Vagina (tissue), 2 donors: ENCODE measurements at regions not wholly inside any gene's neighbourhood (a gene's known extent, or its start where the extent isn't known, plus 50 kb on each side); places are given as distances from the start of the nearest gene placed in this dataset.
A peak's percentile ranks its signal among the peaks of the same experiment; 100 is the strongest.

Experiments used
- DNase-seq, 2 donors: peaks; one replicate each; pipeline ENCODE4 v3.0.0-alpha.2; 2017; ENCODE audit errors: extremely low spot score in 2 of 2
- H3K27ac ChIP-seq: fragments of 200-600 bp; sonication (generic); one replicate; pipeline ENCODE4 v1.5.1; 2019
- H3K27me3 ChIP-seq: fragments of 200-600 bp; sonication (generic); one replicate; pipeline ENCODE4 v1.5.1; 2019
- H3K36me3 ChIP-seq, 2 donors: fragments of 200-600 bp; sonication (generic); one replicate each; pipeline ENCODE4 v1.5.1; 2017 to 2019
- H3K4me1 ChIP-seq: fragments of 200-600 bp; sonication (generic); one replicate; pipeline ENCODE4 v1.5.1; 2019
- H3K4me3 ChIP-seq, 2 donors: fragments of 200-600 bp; sonication (generic); 1 replicate in 1 of 2; 2 replicates in 1 of 2; pipeline ENCODE4 v1.5.1; 2016 to 2019
- H3K9me3 ChIP-seq: fragments of 200-600 bp; sonication (generic); one replicate; pipeline ENCODE4 v1.5.1; 2019
- CTCF ChIP-seq, 3 experiments: fragments of 450-650 bp in 2 of 3; fragments of 200-600 bp in 1 of 3; sonication (generic) in 1 of 3; IDR thresholded peaks; one replicate each; pipeline ENCODE4 v1.5.1; 2017 to 2019; ENCODE audit warnings: antibody characterized with exemption in 3 of 3, mild to moderate bottlenecking in 2 of 3, moderate library complexity in 2 of 3
- POLR2A ChIP-seq, 2 donors: fragments of 450-650 bp; IDR thresholded peaks; one replicate each; pipeline ENCODE4 v1.6.1; 2017; ENCODE audit warnings: antibody characterized with exemption in 2 of 2, mild to moderate bottlenecking in 2 of 2, moderate library complexity in 2 of 2
- POLR2AphosphoS5 ChIP-seq, 2 donors: sonication (generic); formaldehyde crosslinking; IDR thresholded peaks; one replicate each; pipeline ENCODE4 v1.9.0; 2017; ENCODE audit warnings: antibody characterized with exemption in 2 of 2, mild to moderate bottlenecking in 2 of 2, low read depth in 1 of 2; ENCODE audit not compliant: insufficient read depth in 1 of 2
- intact Hi-C: fragments of 100-400 bp; cut with DNase I; formaldehyde crosslinking; loops from one replicate; pipeline ENCODE4 v1.15.1; 2023

GRCh38 chr4:33714971-33715370, 2529.3 kb downstream of the ARAP2 start:
- intact Hi-C loops: no loop called here
- Histone ChIP-seq H3K4me3 (no peak overlapping the region), H3K36me3 (no peaks in the 10 kb centered on the region), H3K9me3 (no peaks in the 10 kb centered on the region), H3K27me3 (no peaks in the 10 kb centered on the region), H3K27ac (no peak overlapping the region), H3K4me1 (no peaks in the 10 kb centered on the region)
- no peak for TF ChIP-seq POLR2AphosphoS5 (IDR thresholded peaks at IDR 0.05; ENCODE audit: insufficient read depth in 1 of 2, low read depth in 1 of 2)
- no peak for TF ChIP-seq CTCF (IDR thresholded peaks at IDR 0.05)
- no peak for TF ChIP-seq POLR2A (IDR thresholded peaks at IDR 0.05)
- no peak for DNase-seq

- H3K27ac ChIP-seq: no peak overlapping the region
- no peak overlapping the region for H3K4me3 ChIP-seq
- intact Hi-C loops: no loop called here
- no peaks in the 10 kb centered on the region for H3K36me3 ChIP-seq
- H3K27me3 ChIP-seq: no peaks in the 10 kb centered on the region
- H3K9me3 ChIP-seq: no peaks in the 10 kb centered on the region
- no peak for DNase-seq
- H3K4me1 ChIP-seq: no peaks in the 10 kb centered on the region
- no peak for TF ChIP-seq POLR2A (IDR thresholded peaks at IDR 0.05)
- TF ChIP-seq CTCF (IDR thresholded peaks at IDR 0.05): no peak
- no peak for TF ChIP-seq POLR2AphosphoS5 (IDR thresholded peaks at IDR 0.05; ENCODE audit: insufficient read depth in 1 of 2, low read depth in 1 of 2)
Observed at GRCh38 chr4:33715841-33716395, 2528.4 kb downstream of the ARAP2 start.

GRCh38 chr4:33722254-33722653, 2522.1 kb downstream of the ARAP2 start:
- no peaks in the 10 kb centered on the region for H3K4me1 ChIP-seq
- no peaks in the 10 kb centered on the region for H3K27me3 ChIP-seq
- H3K36me3 ChIP-seq: no peaks in the 10 kb centered on the region
- peak; percentile 25 to 79 for TF ChIP-seq POLR2AphosphoS5 (IDR thresholded peaks at IDR 0.05; ENCODE audit: insufficient read depth in 1 of 2, low read depth in 1 of 2)
- TF ChIP-seq POLR2A (IDR thresholded peaks at IDR 0.05): no peak
- no peak for TF ChIP-seq CTCF (IDR thresholded peaks at IDR 0.05)
- H3K9me3 ChIP-seq: no peaks in the 10 kb centered on the region
- DNase-seq: no peak
- H3K4me3 ChIP-seq: no peak overlapping the region
- H3K27ac ChIP-seq: peak overlapping the region; percentile 44
- intact Hi-C loops: no loop called here

- Histone ChIP-seq H3K27me3 (no peaks in the 10 kb centered on the region), H3K4me1 (no peaks in the 10 kb centered on the region), H3K36me3 (no peaks in the 10 kb centered on the region), H3K27ac (peak overlapping the region; percentile 44), H3K4me3 (no peak overlapping the region), H3K9me3 (no peaks in the 10 kb centered on the region)
- no peak for DNase-seq
- intact Hi-C loops: no loop called here
- TF ChIP-seq CTCF (IDR thresholded peaks at IDR 0.05) (no peak), POLR2AphosphoS5 (IDR thresholded peaks at IDR 0.05; ENCODE audit: insufficient read depth in 1 of 2, low read depth in 1 of 2) (no peak), POLR2A (IDR thresholded peaks at IDR 0.05) (no peak)
Observed at GRCh38 chr4:33722800-33723516, 2521.4 kb downstream of the ARAP2 start.

GRCh38 chr4:33724685-33725084, 2519.6 kb downstream of the ARAP2 start:
- TF ChIP-seq POLR2AphosphoS5 (IDR thresholded peaks at IDR 0.05; ENCODE audit: insufficient read depth in 1 of 2, low read depth in 1 of 2): no peak
- TF ChIP-seq POLR2A (IDR thresholded peaks at IDR 0.05): no peak
- no peak for TF ChIP-seq CTCF (IDR thresholded peaks at IDR 0.05)
- H3K4me1 ChIP-seq: no peaks in the 10 kb centered on the region
- intact Hi-C loops: no loop called here
- no peaks in the 10 kb centered on the region for H3K36me3 ChIP-seq
- no peaks in the 10 kb centered on the region for H3K27me3 ChIP-seq
- H3K4me3 ChIP-seq: no peak overlapping the region
- no peaks in the 10 kb centered on the region for H3K9me3 ChIP-seq
- no peak for DNase-seq
- H3K27ac ChIP-seq: no peak overlapping the region
